NCI-H748 (cell line): ENCODE measurements at regions not wholly inside any gene's neighbourhood (a gene's known extent, or its start where the extent isn't known, plus 50 kb on each side); places are given as distances from the start of the nearest gene placed in this dataset.

Source experiments
- DNase-seq: peaks from one replicate; lab custom pipeline; 2025; ENCODE audit not compliant: unreplicated experiment; lab: John Stamatoyannopoulos, UW

- peak; percentile 93 for DNase-seq
Measured at GRCh38 chr10:111200505-111201186, 123.8 kb downstream of the ADRA2A start.

GRCh38 chr10:111203615-111204014 lies 126.8 kb downstream of the ADRA2A start:
- no peak for DNase-seq

GRCh38 chr10:111204838-111205237 lies 128.0 kb downstream of the ADRA2A start:
- peak; percentile 88 for DNase-seq

GRCh38 chr10:111206521-111206920 lies 129.7 kb downstream of the ADRA2A start:
- DNase-seq, result no peak

- DNase-seq, result peak; percentile 90
Measured at GRCh38 chr10:111207500-111207899, 130.7 kb downstream of the ADRA2A start.

GRCh38 chr10:111208951-111209350 lies 132.1 kb downstream of the ADRA2A start:
- DNase-seq, result no peak

GRCh38 chr10:111209692-111210091 lies 132.9 kb downstream of the ADRA2A start:
- no peak for DNase-seq

GRCh38 chr10:111211241-111211640 lies 134.4 kb downstream of the ADRA2A start:
- no peak for DNase-seq

GRCh38 chr10:111211706-111212105 lies 134.9 kb downstream of the ADRA2A start:
- DNase-seq, result no peak

GRCh38 chr10:111221682-111222480 lies 145.1 kb downstream of the ADRA2A start:
- DNase-seq, result no peak

- no peak for DNase-seq
Measured at GRCh38 chr10:111222961-111223360, 146.1 kb downstream of the ADRA2A start.

- DNase-seq, result no peak
Measured at GRCh38 chr10:111231779-111232178, 154.9 kb downstream of the ADRA2A start.

GRCh38 chr10:111233439-111233838 lies 156.6 kb downstream of the ADRA2A start:
- DNase-seq, result no peak

- no peak for DNase-seq
Measured at GRCh38 chr10:111234234-111234913, 157.5 kb downstream of the ADRA2A start.

GRCh38 chr10:111234914-111235302 lies 158.1 kb downstream of the ADRA2A start:
- DNase-seq, result no peak

- DNase-seq, result no peak
Measured at GRCh38 chr10:111240348-111240747, 163.5 kb downstream of the ADRA2A start.

GRCh38 chr10:111243126-111243525 lies 166.3 kb downstream of the ADRA2A start:
- DNase-seq, result no peak

GRCh38 chr10:111246136-111246535 lies 169.3 kb downstream of the ADRA2A start:
- peak; percentile 6 for DNase-seq

- DNase-seq, result peak; percentile 77
Measured at GRCh38 chr10:111246814-111247452, 170.1 kb downstream of the ADRA2A start.

- DNase-seq, result no peak
Measured at GRCh38 chr10:111247781-111248389, 171.1 kb downstream of the ADRA2A start.

- DNase-seq, result no peak
Measured at GRCh38 chr10:111249925-111250324, 173.1 kb downstream of the ADRA2A start.
